Epidermal melanocyte (primary cell): ENCODE measurements at regions not wholly inside any gene's neighbourhood (a gene's known extent, or its start where the extent isn't known, plus 50 kb on each side); places are given as distances from the start of the nearest gene placed in this dataset.
"Not testable (repeated sequence)": the region's sequence is repeated elsewhere in the genome, so short reads cannot be mapped to it uniquely, and the experiment has no call there.

Experiments used
- DNase-seq: peaks from one replicate; pipeline ENCODE4 v3.0.0; 2011; ENCODE audit warnings: low spot score; ENCODE audit not compliant: insufficient read length

- no peak for DNase-seq
Measured at GRCh38 chr3:153734777-153735551, 386.2 kb upstream of the ARHGEF26 start.

DNA sequence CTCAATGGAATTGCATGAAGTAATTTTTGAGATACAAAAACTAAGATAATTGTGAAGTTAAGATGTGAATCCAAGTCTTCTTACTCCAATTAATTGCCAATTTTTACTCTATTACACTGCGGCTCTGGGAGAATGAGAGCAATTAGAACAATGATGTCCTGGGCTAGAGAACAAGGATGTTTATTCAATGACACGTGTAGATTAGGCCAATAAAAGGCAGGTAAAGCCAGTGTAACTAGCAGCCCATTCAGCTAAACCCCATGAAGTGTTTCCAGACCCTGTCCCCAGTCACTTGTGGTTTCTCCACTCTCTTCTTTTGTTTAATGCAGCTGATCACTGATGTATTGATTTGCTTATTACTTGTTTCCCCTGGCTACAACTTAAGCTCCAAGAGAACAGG, 381.1 kb upstream of the ARHGEF26 start:
- DNase-seq, result no peak

GRCh38 chr3:153744889-153745288, 376.3 kb upstream of the ARHGEF26 start:
- no peak for DNase-seq

DNA sequence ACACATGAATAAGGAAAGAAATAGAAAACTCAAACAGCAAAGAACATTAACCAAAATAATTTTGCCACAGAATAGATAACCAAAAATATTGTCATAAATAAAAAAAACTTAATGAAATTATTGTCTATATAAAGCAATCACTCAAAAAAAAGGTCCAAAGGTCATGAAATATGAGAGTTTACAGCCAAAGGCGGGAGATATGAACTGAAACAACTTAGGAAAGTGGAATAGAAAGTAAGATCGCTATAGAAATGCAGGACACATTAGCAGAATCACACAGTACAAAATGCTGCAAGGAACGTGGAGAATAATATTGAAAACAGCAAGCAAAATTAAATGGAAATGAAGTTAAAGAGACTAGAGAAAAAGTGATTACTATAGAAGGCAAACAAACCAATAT, 375.0 kb upstream of the ARHGEF26 start:
- no peak for DNase-seq

GRCh38 chr3:153749070-153749610, 372.1 kb upstream of the ARHGEF26 start:
- DNase-seq, result peak; percentile 22

DNA sequence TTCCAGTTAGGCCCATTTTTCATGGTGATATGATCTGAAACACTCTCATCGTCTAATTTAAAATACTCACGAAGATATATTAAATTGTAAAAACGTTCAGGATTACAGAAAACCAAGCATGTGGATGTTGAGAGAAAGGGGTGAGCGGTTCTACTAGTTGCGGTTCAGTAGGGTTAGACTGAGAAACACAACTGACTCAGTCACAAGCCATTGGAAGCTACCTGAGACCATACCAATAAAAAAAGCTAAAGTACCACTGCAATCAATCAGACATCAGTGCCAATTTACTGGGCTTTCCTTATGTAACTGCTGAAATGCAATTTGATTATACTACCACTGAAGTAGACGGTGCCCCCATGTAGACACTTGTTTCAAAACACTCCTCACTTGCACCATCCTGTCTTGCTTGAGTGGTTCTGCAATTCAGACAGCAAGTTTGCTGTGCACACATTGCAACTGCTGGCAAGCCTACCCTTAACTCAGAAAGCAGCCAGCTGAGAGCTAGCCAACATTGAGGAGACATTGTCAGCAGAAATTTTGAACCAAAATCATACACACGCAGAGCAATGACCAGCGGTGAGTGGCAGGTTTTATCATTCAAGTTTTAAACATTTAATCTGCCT, 368.7 kb upstream of the ARHGEF26 start:
- DNase-seq, result no peak

DNA sequence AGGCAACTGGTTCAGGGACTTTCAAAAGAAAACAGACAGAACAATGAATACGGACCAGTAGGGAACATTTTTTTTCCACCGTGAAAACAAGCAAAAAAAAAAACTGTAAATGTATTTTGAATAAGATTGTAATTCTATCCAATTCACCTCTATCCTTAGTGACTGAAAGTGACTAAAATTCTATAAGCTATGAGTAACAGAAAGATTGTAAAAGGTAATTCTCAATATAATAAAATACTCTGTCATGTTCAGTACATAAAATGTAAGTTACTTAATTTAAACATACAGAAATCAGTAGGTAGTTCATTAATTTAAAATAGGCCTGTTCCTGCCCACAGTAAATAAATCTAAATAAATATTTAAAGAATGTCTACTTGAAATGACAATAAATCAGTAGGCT, 368.2 kb upstream of the ARHGEF26 start:
- DNase-seq, result no peak

GRCh38 chr3:153756816-153757215, 364.4 kb upstream of the ARHGEF26 start:
- no peak for DNase-seq

DNA sequence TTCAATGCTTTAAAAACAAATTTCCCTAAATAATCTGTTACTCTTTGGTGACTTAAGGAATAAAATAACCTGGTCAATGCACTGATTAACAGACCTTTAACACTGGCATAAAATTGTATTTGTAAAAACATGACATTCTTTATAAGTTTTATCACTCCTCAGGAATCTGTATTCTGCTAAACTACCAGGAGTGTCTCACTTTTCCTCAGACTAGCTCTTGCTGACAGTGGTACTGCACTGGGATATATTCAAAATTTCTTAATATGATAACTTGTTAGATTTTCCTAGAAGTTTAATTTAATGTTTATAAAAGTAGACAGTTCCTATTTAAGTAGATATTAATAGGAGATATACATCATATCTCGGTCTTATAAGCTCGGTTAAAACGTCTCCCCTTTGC, 363.4 kb upstream of the ARHGEF26 start:
- no peak for DNase-seq

GRCh38 chr3:153760948-153761347, 360.2 kb upstream of the ARHGEF26 start:
- DNase-seq, result no peak

- DNase-seq, result no peak
Measured at GRCh38 chr3:153762411-153763235, 358.6 kb upstream of the ARHGEF26 start.

GRCh38 chr3:153767601-153768560, 353.3 kb upstream of the ARHGEF26 start:
- no peak for DNase-seq

- peak; percentile 67 for DNase-seq
Measured at GRCh38 chr3:153768561-153769469, 352.4 kb upstream of the ARHGEF26 start.

DNA sequence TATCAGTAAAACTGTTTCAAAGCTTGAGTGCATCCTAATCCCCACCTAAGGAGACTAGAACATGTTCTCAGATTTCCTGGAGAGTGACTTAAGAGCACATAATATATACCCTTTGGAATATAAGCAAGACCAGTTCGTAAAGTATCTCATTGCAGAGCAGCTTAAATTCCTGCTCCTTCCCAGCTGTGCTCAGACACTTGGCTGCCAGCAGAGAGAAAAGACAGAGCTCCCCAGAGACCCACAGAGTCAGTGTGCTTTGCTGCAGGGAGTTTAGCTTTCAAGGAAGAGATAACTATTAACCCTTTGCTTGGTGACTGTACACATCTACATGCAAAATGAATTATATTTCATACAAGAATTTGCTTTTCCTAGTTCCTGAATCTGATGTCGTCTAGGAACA, 338.1 kb upstream of the ARHGEF26 start:
- DNase-seq, result no peak

DNA sequence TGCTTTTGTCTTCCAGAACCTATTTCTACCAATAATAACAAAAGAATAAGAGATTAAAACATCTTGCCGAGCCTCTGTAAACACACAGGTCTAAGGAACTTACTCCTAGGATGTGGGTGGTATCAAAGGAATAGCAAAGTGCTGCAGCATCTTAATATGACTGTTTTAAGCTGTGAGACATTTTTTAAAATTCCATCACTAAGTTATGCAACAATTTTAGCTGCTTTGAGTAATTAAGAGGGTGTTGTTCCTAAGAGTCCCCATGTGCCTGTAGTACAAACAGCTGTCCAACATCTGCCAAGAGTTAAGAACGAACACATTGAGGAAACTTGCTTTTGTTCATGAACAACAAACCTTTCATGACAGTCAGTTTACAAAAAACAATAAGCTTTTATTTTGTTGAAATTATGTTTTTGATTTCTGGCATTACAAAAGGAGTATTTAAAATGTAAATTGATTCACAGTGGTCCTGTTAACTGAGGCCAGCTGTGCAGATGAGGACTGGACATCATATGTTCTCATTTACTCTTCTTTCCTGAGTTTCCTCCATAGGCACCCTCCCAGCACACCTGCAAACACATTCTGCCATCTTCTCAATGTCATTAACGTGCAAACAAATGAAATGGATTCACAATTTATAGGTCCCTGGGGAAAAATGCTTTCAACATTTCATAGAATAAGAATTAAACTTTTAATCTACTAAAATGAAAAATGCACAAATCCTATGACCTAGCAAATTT, 337.3 kb upstream of the ARHGEF26 start:
- no peak for DNase-seq

DNA sequence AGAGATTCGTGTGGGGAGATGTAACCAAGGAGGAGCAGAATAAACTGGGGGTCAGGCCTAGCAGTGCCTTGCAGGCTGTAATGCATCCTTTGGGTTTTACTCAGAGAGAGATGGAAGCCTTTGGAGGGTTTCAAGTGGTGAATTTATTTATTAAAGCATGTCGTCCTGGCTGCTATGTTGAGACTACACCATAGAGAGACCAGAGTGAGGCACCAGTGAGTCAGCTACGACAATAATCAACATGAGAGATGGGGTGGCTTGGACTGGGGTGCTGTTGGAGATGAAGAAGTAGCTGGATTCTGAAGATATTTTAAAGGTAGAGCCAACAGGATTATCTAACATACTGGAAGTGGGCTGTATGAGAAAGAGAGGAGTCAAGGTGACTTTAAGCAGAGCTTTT, 335.3 kb upstream of the ARHGEF26 start:
- no peak for DNase-seq

DNA sequence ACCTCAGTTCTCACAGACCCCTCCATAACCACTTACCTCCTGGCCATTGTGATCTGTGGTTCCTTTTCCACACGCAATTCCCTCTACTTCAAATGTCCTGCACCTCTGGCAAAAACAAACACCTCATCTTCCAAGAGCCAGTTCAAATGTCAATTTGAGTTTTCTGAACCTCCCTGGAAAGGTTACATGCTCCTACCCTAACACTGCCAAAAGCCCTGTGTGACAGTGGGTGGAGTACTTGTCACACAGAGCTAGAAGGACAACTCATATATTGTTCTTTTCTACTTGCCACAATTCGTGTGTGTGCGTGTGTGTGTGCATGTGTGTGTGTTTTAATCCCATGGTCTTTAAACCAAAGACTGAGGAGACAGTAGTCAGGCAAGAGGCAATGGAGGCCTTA, 331.8 kb upstream of the ARHGEF26 start:
- DNase-seq, result no peak

- not testable (repeated sequence) for DNase-seq
Measured at GRCh38 chr3:153797056-153797455, 324.1 kb upstream of the ARHGEF26 start.

GRCh38 chr3:153809097-153809496, 312.1 kb upstream of the ARHGEF26 start:
- DNase-seq, result no peak
